ENCODE measurements at regions not wholly inside any gene's neighbourhood (a gene's known extent, or its start where the extent isn't known, plus 50 kb on each side); places are given as distances from the start of the nearest gene placed in this dataset.
A peak's percentile ranks its signal among the peaks of the same experiment; 100 is the strongest.
"Not testable (repeated sequence)": the region's sequence is repeated elsewhere in the genome, so short reads cannot be mapped to it uniquely, and the experiment has no call there.

GRCh38 chr9:61667559-61668121, 477.8 kb downstream of the SPATA31A7 start:
- WGBS, 2 donors: 90% methylated on average over 37 of the region's 37 CpGs
- TF ChIP-seq CTCF (IDR thresholded peaks at IDR 0.05) (no peak), POLR2A (IDR thresholded peaks at IDR 0.05) (no peak)
- intact Hi-C loops (cut with DNase I; ENCODE audit: low total_unique reads): no loop called here
- H3K4me3 ChIP-seq (ENCODE audit: low read depth, poor library complexity, severe bottlenecking): no peak overlapping the region
- peak in 1 of 2 donors; percentile 61 for DNase-seq (ENCODE audit: low spot score in 2 of 2)

GRCh38 chr9:61668201-61668600, 478.4 kb downstream of the SPATA31A7 start:
- H3K4me3 ChIP-seq (ENCODE audit: low read depth, poor library complexity, severe bottlenecking); intact Hi-C loops (cut with DNase I; ENCODE audit: low total_unique reads): not testable (repeated sequence)
- peak in 1 of 2 donors; percentile 72 for DNase-seq (ENCODE audit: low spot score in 2 of 2)
- 77 to 85% methylated on average over 18 of the region's 18 CpGs for WGBS, 2 donors

GRCh38 chr9:61668846-61669245, 479.0 kb downstream of the SPATA31A7 start:
- intact Hi-C loops (cut with DNase I; ENCODE audit: low total_unique reads): no loop called here
- no peak overlapping the region for H3K4me3 ChIP-seq (ENCODE audit: low read depth, poor library complexity, severe bottlenecking)
- peak in 1 of 2 donors; percentile 53 for DNase-seq (ENCODE audit: low spot score in 2 of 2)
- WGBS, 2 donors: 83 to 84% methylated on average over 14 of the region's 14 CpGs
- TF ChIP-seq CTCF (IDR thresholded peaks at IDR 0.05): no peak
- TF ChIP-seq POLR2A (IDR thresholded peaks at IDR 0.05): no peak

- WGBS, 2 donors: 79 to 83% methylated on average over 16 of the region's 16 CpGs
- intact Hi-C loops (cut with DNase I; ENCODE audit: low total_unique reads): no loop called here
- peak in 1 of 2 donors; percentile 60 for DNase-seq (ENCODE audit: low spot score in 2 of 2)
- no peak overlapping the region for H3K4me3 ChIP-seq (ENCODE audit: low read depth, poor library complexity, severe bottlenecking)
- TF ChIP-seq CTCF (IDR thresholded peaks at IDR 0.05): no peak
- no peak for TF ChIP-seq POLR2A (IDR thresholded peaks at IDR 0.05)
These were observed 479.5 kb downstream of the SPATA31A7 start for GRCh38 chr9:61669352-61669751.

- DNase-seq (ENCODE audit: low spot score in 2 of 2): peak in 1 of 2 donors; percentile 63
- WGBS, 2 donors: 72 to 84% methylated on average over 39 to 40 of the region's 45 CpGs
- intact Hi-C loops (cut with DNase I; ENCODE audit: low total_unique reads); H3K4me3 ChIP-seq (ENCODE audit: low read depth, poor library complexity, severe bottlenecking): not testable (repeated sequence)
These were observed 480.1 kb downstream of the SPATA31A7 start for GRCh38 chr9:61669831-61670505.

- TF ChIP-seq POLR2A (IDR thresholded peaks at IDR 0.05) (no peak), CTCF (IDR thresholded peaks at IDR 0.05) (no peak)
- peak in 1 of 2 donors; percentile 62 for DNase-seq (ENCODE audit: low spot score in 2 of 2)
- 70 to 84% methylated on average over 20 of the region's 20 CpGs for WGBS, 2 donors
- intact Hi-C loops (cut with DNase I; ENCODE audit: low total_unique reads): no loop called here
- H3K4me3 ChIP-seq (ENCODE audit: low read depth, poor library complexity, severe bottlenecking): no peak overlapping the region
These were observed 480.8 kb downstream of the SPATA31A7 start for GRCh38 chr9:61670616-61671015.
